ENCODE measurements at regions not wholly inside any gene's neighbourhood (a gene's known extent, or its start where the extent isn't known, plus 50 kb on each side); places are given as distances from the start of the nearest gene placed in this dataset.

DNA sequence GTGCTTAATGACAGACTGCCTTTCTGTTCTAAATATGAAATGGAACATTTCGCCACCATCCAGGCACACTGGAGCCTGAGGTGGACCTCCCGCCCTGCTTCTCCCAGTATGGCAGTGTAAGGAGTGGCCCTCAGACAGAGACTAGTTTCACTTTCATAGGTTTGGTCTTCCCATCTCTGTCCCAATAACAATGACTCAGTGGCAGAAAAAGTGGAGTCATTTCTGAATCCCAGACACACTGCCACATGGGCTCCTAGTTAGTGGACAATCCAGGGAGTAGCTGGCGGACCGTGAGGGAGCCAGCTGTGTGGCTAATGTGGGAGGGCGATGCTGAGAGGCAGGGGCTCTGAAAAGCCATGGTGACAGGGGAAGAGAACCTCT lies 95.6 kb upstream of the TSPAN2 start:
- intact Hi-C loops (cut with DNase I) = no loop called here
- Histone ChIP-seq H3K27ac (peak overlapping the region; percentile 96), H3K36me3 (ENCODE audit: insufficient read depth in 1 of 2, low read depth in 1 of 2) (no peaks in the 10 kb centered on the region), H3K9me3 (no peaks in the 10 kb centered on the region), H3K27me3 (ENCODE audit: insufficient read depth in 3 of 3, low read length in 2 of 3) (no peaks in the 10 kb centered on the region), H3K4me3 (peak overlapping the region; percentile 57), H3K4me1 (peaks cover 42% of the 10 kb centered on the region)
- 33 to 77% (median 57%) methylated on average over 5 of the region's 5 CpGs for WGBS, 3 donors
- ATAC-seq (peak; percentile 76 to 91 (median 88)), DNase-seq (peak; percentile 52 to 78)
- TF ChIP-seq, protein P1, sequence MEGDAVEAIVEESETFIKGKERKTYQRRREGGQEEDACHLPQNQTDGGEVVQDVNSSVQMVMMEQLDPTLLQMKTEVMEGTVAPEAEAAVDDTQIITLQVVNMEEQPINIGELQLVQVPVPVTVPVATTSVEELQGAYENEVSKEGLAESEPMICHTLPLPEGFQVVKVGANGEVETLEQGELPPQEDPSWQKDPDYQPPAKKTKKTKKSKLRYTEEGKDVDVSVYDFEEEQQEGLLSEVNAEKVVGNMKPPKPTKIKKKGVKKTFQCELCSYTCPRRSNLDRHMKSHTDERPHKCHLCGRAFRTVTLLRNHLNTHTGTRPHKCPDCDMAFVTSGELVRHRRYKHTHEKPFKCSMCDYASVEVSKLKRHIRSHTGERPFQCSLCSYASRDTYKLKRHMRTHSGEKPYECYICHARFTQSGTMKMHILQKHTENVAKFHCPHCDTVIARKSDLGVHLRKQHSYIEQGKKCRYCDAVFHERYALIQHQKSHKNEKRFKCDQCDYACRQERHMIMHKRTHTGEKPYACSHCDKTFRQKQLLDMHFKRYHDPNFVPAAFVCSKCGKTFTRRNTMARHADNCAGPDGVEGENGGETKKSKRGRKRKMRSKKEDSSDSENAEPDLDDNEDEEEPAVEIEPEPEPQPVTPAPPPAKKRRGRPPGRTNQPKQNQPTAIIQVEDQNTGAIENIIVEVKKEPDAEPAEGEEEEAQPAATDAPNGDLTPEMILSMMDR (IDR thresholded peaks at IDR 0.05) = no peak

DNA sequence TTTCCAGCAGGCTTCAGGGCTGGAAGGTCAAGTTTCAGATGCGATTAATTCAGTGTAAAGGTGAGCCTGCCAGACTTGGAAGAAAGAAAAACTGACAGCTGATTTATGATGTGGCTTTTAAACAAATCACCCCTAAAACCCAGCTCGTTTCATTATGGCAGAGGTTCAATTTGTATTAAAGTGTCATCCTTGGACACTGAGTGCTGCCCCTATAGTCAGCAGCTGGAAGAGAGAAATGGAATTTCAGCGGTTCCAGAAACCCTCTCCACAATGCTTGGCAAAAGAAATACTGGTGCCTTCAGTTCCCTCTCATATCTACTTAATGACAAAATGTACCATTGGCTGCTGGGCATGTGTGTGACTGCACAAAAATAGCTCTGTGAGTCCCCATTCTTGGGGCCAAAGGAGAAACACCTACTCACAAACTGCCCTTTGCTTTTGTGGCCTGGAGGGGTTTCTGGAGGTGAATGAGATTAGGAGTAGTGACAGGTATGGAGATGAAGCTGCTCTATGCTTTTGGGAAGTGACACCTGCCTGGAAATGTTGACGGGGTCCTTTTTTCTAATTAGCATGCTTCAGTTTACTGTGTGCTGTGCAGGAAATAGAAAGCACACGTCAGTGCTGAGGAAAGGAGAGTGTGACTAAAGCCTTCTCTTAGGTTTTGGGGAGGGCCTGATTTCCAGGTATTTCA lies 95.1 kb upstream of the TSPAN2 start:
- no peak for DNase-seq

DNA sequence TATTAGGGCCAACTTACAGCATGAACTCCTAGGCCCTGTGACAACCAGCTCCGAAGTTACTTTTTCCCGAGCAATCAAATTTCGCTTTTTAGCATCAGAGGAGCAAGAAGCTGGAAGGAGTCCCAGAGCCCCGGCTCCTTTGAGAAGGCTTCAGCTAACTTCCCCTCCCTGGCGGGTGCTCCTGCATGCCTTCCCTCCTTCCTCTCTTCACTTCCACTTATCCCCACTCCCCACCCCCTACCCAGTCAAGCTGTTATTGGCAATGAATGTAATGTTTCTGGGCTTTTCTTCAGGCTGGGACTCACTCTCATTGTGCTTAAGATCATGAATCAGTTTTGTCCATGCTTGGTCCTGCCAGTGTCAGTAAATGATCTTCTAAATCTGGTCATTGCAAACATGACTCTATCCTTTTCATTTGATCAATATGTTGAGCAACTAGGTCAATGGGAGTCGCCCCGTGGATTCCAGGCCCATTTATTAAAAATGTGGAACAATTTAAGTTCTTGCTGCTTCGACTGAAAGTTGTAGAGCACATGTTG lies 94.5 kb upstream of the TSPAN2 start:
- H3K4me1 ChIP-seq = peaks cover 42% of the 10 kb centered on the region
- H3K4me3 ChIP-seq = no peak overlapping the region
- H3K9me3 ChIP-seq = no peaks in the 10 kb centered on the region
- WGBS, 3 donors = 43 to 47% (median 45%) methylated on average over 8 of the region's 8 CpGs
- peak in 1 of 2 donors; percentile 25 for DNase-seq
- H3K27me3 ChIP-seq (ENCODE audit: insufficient read depth in 3 of 3, low read length in 2 of 3) = no peaks in the 10 kb centered on the region
- peak overlapping the region; percentile 96 for H3K27ac ChIP-seq
- ATAC-seq = no peak
- no peaks in the 10 kb centered on the region for H3K36me3 ChIP-seq (ENCODE audit: insufficient read depth in 1 of 2, low read depth in 1 of 2)
- intact Hi-C loops (cut with DNase I) = no loop called here
- TF ChIP-seq, protein P1 (IDR thresholded peaks at IDR 0.05) = no peak

More for the DNA sequence above, 95.1 kb upstream of the TSPAN2 start:
- H3K9me3 ChIP-seq = no peaks in the 10 kb centered on the region
- H3K36me3 ChIP-seq (ENCODE audit: insufficient read depth in 1 of 2, low read depth in 1 of 2) = no peaks in the 10 kb centered on the region
- peaks cover 42% of the 10 kb centered on the region for H3K4me1 ChIP-seq
- no peaks in the 10 kb centered on the region for H3K27me3 ChIP-seq (ENCODE audit: insufficient read depth in 3 of 3, low read length in 2 of 3)
- ATAC-seq = peak; percentile 62 to 81 (median 72)
- intact Hi-C loops (cut with DNase I) = no loop called here
- H3K4me3 ChIP-seq = peak overlapping the region; percentile 57
- H3K27ac ChIP-seq = peak overlapping the region; percentile 96
- TF ChIP-seq, protein P1 (IDR thresholded peaks at IDR 0.05) = peak; percentile 7
- WGBS, 3 donors = 21 to 42% (median 22%) methylated on average over 5 of the region's 5 CpGs

DNA sequence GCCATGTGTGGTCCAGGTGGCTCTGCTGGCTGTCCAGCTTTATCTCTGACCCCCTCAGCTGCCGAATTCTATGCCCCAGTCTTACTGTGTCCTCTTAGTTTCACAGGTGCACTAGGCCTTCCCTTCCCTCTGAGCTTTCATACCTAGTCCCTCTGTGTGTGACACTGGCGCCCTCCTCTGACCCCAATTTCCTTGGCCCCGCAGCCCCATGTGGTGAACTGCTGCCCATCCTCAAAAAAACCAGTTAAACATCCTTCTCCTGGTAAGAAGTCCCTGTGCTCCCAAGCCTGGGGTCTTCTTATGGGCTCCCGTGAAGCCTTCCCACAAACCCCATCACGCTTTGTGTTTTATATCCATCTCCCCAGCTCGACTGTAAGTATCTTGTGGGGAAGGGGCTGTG lies 93.9 kb upstream of the TSPAN2 start:
- Histone ChIP-seq H3K4me1 (peaks cover 42% of the 10 kb centered on the region), H3K4me3 (no peak overlapping the region), H3K36me3 (ENCODE audit: insufficient read depth in 1 of 2, low read depth in 1 of 2) (no peaks in the 10 kb centered on the region), H3K27ac (peak overlapping the region; percentile 96), H3K9me3 (no peaks in the 10 kb centered on the region), H3K27me3 (ENCODE audit: insufficient read depth in 3 of 3, low read length in 2 of 3) (no peaks in the 10 kb centered on the region)
- TF ChIP-seq, protein P1 (IDR thresholded peaks at IDR 0.05) = no peak
- intact Hi-C loops (cut with DNase I) = no loop called here
- DNase-seq = no peak
- ATAC-seq = no peak
- 87 to 92% (median 90%) methylated on average over 6 of the region's 6 CpGs for WGBS, 3 donors

Data from psoas muscle (tissue), 7 donors.